Lung (tissue), 11 donors: ENCODE measurements at regions not wholly inside any gene's neighbourhood (a gene's known extent, or its start where the extent isn't known, plus 50 kb on each side); places are given as distances from the start of the nearest gene placed in this dataset.

Experiments used
- ATAC-seq: fragments of 200-7000 bp; cut with Tn5 transposase; one replicate; pipeline ENCODE4 v1.9.1; 2020; ENCODE audit warnings: moderate number of reproducible peaks; ENCODE audit not compliant: insufficient read depth, low FRiP score
- DNase-seq, 3 donors: peaks; one replicate each; pipeline ENCODE4 v3.0.0-alpha.2; 2013 to 2017
- H3K27ac ChIP-seq, 2 donors: one replicate each; pipeline ENCODE4 v1.5.1; 2013; ENCODE audit warnings: mild to moderate bottlenecking in 2 of 2, moderate library complexity in 2 of 2, control low read depth in 1 of 2, inconsistent platforms in 1 of 2, low read depth in 1 of 2, low read length in 1 of 2
- H3K27me3 ChIP-seq, 3 donors: one replicate each; pipeline ENCODE4 v1.5.1; 2013; ENCODE audit warnings: low read length in 2 of 3; ENCODE audit not compliant: control insufficient read depth in 3 of 3, insufficient read depth in 3 of 3
- H3K36me3 ChIP-seq, 4 donors: one replicate each; pipeline ENCODE4 v1.5.1; 2013; ENCODE audit warnings: low read length in 4 of 4, mild to moderate bottlenecking in 1 of 4, moderate library complexity in 1 of 4; ENCODE audit not compliant: control insufficient read depth in 4 of 4, insufficient read depth in 4 of 4
- H3K4me1 ChIP-seq, 5 donors: one replicate each; pipeline ENCODE4 v1.5.1; 2013; ENCODE audit warnings: low read length in 5 of 5, mild to moderate bottlenecking in 2 of 5, moderate library complexity in 1 of 5; ENCODE audit not compliant: control insufficient read depth in 5 of 5, insufficient read depth in 5 of 5
- H3K4me3 ChIP-seq: one replicate; pipeline ENCODE4 v1.5.1; 2013; ENCODE audit warnings: mild to moderate bottlenecking, control low read depth, moderate library complexity
- H3K9ac ChIP-seq, 2 donors: one replicate each; pipeline ENCODE4 v1.5.1; 2013; ENCODE audit warnings: low read length in 2 of 2, control low read depth in 1 of 2; ENCODE audit not compliant: insufficient read depth in 1 of 2
- H3K9me3 ChIP-seq, 4 donors: one replicate each; pipeline ENCODE4 v1.5.1; 2013; ENCODE audit warnings: low read length in 3 of 4, mild to moderate bottlenecking in 1 of 4, moderate library complexity in 1 of 4; ENCODE audit not compliant: control insufficient read depth in 4 of 4, insufficient read depth in 3 of 4
- CTCF ChIP-seq: IDR thresholded peaks from 2 replicates; pipeline ENCODE4 v1.5.1; 2012; ENCODE audit warnings: mild to moderate bottlenecking; ENCODE audit errors: control extremely low read depth, extremely low read depth
- WGBS, 2 donors: extraction: QIAGEN DNeasy Blood & Tissue Kit; methylation state at CpG; one replicate each; pipeline ENCODE4 v1.1.7; 2013; 5-methylcytosine and 5-hydroxymethylcytosine counted together
- donor health status: control.
- donor health status: control.
- donor health status: Bipolar disorder and iron deficiency.
- donor health status: healthy.
- donor health status: DM: yes; HTN: yes; CAD: no.

GRCh38 chr14:49424436-49425331, 161.5 kb downstream of the RPS29 start:
- 78 to 87% methylated on average over 4 of the region's 4 CpGs for WGBS, 2 donors
- no peaks in the 10 kb centered on the region for H3K27me3 ChIP-seq
- H3K36me3 ChIP-seq: no peaks in the 10 kb centered on the region
- ATAC-seq: no peak
- no peak for DNase-seq
- no peak overlapping the region for H3K4me3 ChIP-seq
- H3K27ac ChIP-seq: no peak overlapping the region
- H3K9ac ChIP-seq: no peak overlapping the region
- no peak for TF ChIP-seq CTCF
- peaks cover 0 to 2% (median 0%) of the 10 kb centered on the region in 4 donors for H3K9me3 ChIP-seq
- H3K4me1 ChIP-seq: no peaks in the 10 kb centered on the region

GRCh38 chr14:49420201-49420600, 166.0 kb downstream of the RPS29 start:
- no peaks in the 10 kb centered on the region for H3K4me1 ChIP-seq
- peaks cover 0 to 2% (median 0%) of the 10 kb centered on the region in 3 donors for H3K27me3 ChIP-seq
- WGBS, 2 donors: 83 to 95% methylated on average over 3 of the region's 3 CpGs
- DNase-seq (no peak), ATAC-seq (no peak)
- TF ChIP-seq CTCF: no peak
- no peak overlapping the region for H3K4me3 ChIP-seq
- H3K9ac ChIP-seq: no peak overlapping the region
- H3K27ac ChIP-seq: no peak overlapping the region
- no peaks in the 10 kb centered on the region for H3K9me3 ChIP-seq
- H3K36me3 ChIP-seq: no peaks in the 10 kb centered on the region

- TF ChIP-seq CTCF: no peak
- Histone ChIP-seq H3K4me3 (no peak overlapping the region), H3K27me3 (peaks cover 0 to 2% (median 0%) of the 10 kb centered on the region in 3 donors), H3K9ac (no peak overlapping the region), H3K27ac (no peak overlapping the region), H3K36me3 (no peaks in the 10 kb centered on the region), H3K4me1 (no peaks in the 10 kb centered on the region), H3K9me3 (no peaks in the 10 kb centered on the region)
- WGBS, 2 donors: 84 to 89% methylated on average over 4 of the region's 4 CpGs
- ATAC-seq (no peak), DNase-seq (no peak)
These were observed 167.4 kb downstream of the RPS29 start for GRCh38 chr14:49418789-49419188.
